Suprapubic skin (tissue), 3 donors: ENCODE measurements at regions not wholly inside any gene's neighbourhood (a gene's known extent, or its start where the extent isn't known, plus 50 kb on each side); places are given as distances from the start of the nearest gene placed in this dataset.

Experiments used
- CTCF ChIP-seq, 2 donors: fragments of 200-600 bp in 1 of 2; fragments of 450-650 bp in 1 of 2; sonication (generic) in 1 of 2; IDR thresholded peaks; one replicate each; pipeline ENCODE4 v1.5.1; 2016 to 2019; ENCODE audit warnings: antibody characterized with exemption in 2 of 2, mild to moderate bottlenecking in 1 of 2, moderate library complexity in 1 of 2
- POLR2A ChIP-seq, 2 donors: fragments of 450-650 bp; IDR thresholded peaks; one replicate each; pipeline ENCODE4 v1.6.1; 2017; ENCODE audit warnings: antibody characterized with exemption in 2 of 2, mild to moderate bottlenecking in 2 of 2, moderate library complexity in 2 of 2

GRCh38 chr12:75657831-75658230 is 146.4 kb upstream of the KRR1 start:
- no peak for TF ChIP-seq POLR2A (IDR thresholded peaks at IDR 0.05)
- no peak for TF ChIP-seq CTCF (IDR thresholded peaks at IDR 0.05)
